Lung (tissue), 11 donors: ENCODE measurements at regions not wholly inside any gene's neighbourhood (a gene's known extent, or its start where the extent isn't known, plus 50 kb on each side); places are given as distances from the start of the nearest gene placed in this dataset.
A peak's percentile ranks its signal among the peaks of the same experiment; 100 is the strongest.

Experiments
- ATAC-seq: fragments of 200-7000 bp; cut with Tn5 transposase; one replicate; pipeline ENCODE4 v1.9.1; 2020; ENCODE audit warnings: moderate number of reproducible peaks; ENCODE audit not compliant: insufficient read depth, low FRiP score
- DNase-seq, 3 donors: peaks; one replicate each; pipeline ENCODE4 v3.0.0-alpha.2; 2013 to 2017
- H3K27ac ChIP-seq, 2 donors: one replicate each; pipeline ENCODE4 v1.5.1; 2013; ENCODE audit warnings: mild to moderate bottlenecking in 2 of 2, moderate library complexity in 2 of 2, control low read depth in 1 of 2, inconsistent platforms in 1 of 2, low read depth in 1 of 2, low read length in 1 of 2
- H3K27me3 ChIP-seq, 3 donors: one replicate each; pipeline ENCODE4 v1.5.1; 2013; ENCODE audit warnings: low read length in 2 of 3; ENCODE audit not compliant: control insufficient read depth in 3 of 3, insufficient read depth in 3 of 3
- H3K36me3 ChIP-seq, 4 donors: one replicate each; pipeline ENCODE4 v1.5.1; 2013; ENCODE audit warnings: low read length in 4 of 4, mild to moderate bottlenecking in 1 of 4, moderate library complexity in 1 of 4; ENCODE audit not compliant: control insufficient read depth in 4 of 4, insufficient read depth in 4 of 4
- H3K4me1 ChIP-seq, 5 donors: one replicate each; pipeline ENCODE4 v1.5.1; 2013; ENCODE audit warnings: low read length in 5 of 5, mild to moderate bottlenecking in 2 of 5, moderate library complexity in 1 of 5; ENCODE audit not compliant: control insufficient read depth in 5 of 5, insufficient read depth in 5 of 5
- H3K4me3 ChIP-seq: one replicate; pipeline ENCODE4 v1.5.1; 2013; ENCODE audit warnings: mild to moderate bottlenecking, control low read depth, moderate library complexity
- H3K9ac ChIP-seq, 2 donors: one replicate each; pipeline ENCODE4 v1.5.1; 2013; ENCODE audit warnings: low read length in 2 of 2, control low read depth in 1 of 2; ENCODE audit not compliant: insufficient read depth in 1 of 2
- H3K9me3 ChIP-seq, 4 donors: one replicate each; pipeline ENCODE4 v1.5.1; 2013; ENCODE audit warnings: low read length in 3 of 4, mild to moderate bottlenecking in 1 of 4, moderate library complexity in 1 of 4; ENCODE audit not compliant: control insufficient read depth in 4 of 4, insufficient read depth in 3 of 4
- WGBS, 2 donors: extraction: QIAGEN DNeasy Blood & Tissue Kit; methylation state at CpG; one replicate each; pipeline ENCODE4 v1.1.7; 2013; 5-methylcytosine and 5-hydroxymethylcytosine counted together
- TF ChIP-seq, protein P1 (sequence below): IDR thresholded peaks from 2 replicates; pipeline ENCODE4 v1.5.1; 2012; ENCODE audit warnings: mild to moderate bottlenecking; ENCODE audit errors: control extremely low read depth, extremely low read depth
- donor health status: control.
- donor health status: control.
- donor health status: Bipolar disorder and iron deficiency.
- donor health status: healthy.
- donor health status: DM: yes; HTN: yes; CAD: no.

DNA sequence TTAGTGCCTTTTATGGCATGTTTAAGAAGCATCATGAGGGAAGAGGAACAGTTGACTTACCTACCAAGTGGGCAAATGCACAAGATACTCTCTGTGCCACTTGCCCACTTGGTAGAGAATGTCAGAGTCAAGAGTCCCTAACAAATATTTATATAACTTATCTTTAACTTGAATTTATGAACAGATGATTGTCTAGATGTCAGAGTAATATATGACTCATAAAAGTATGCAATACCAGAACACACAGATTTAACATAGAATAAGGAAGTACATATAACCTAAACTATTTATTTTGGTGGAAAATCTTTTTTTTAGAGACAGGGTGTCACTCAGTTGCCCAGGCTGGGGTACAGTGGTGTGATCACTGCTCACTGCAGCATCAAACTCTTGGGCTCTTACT, 130.0 kb upstream of the NANOGP8 start:
- Histone ChIP-seq H3K9me3 (no peaks in the 10 kb centered on the region), H3K36me3 (peaks cover 0 to 1% (median 0%) of the 10 kb centered on the region in 4 donors), H3K27ac (no peak overlapping the region), H3K4me1 (peaks cover 0 to 12% (median 0%) of the 10 kb centered on the region in 5 donors), H3K9ac (no peak overlapping the region), H3K27me3 (peaks cover 0 to 12% (median 0%) of the 10 kb centered on the region in 3 donors), H3K4me3 (no peak overlapping the region)
- TF ChIP-seq, protein P1, sequence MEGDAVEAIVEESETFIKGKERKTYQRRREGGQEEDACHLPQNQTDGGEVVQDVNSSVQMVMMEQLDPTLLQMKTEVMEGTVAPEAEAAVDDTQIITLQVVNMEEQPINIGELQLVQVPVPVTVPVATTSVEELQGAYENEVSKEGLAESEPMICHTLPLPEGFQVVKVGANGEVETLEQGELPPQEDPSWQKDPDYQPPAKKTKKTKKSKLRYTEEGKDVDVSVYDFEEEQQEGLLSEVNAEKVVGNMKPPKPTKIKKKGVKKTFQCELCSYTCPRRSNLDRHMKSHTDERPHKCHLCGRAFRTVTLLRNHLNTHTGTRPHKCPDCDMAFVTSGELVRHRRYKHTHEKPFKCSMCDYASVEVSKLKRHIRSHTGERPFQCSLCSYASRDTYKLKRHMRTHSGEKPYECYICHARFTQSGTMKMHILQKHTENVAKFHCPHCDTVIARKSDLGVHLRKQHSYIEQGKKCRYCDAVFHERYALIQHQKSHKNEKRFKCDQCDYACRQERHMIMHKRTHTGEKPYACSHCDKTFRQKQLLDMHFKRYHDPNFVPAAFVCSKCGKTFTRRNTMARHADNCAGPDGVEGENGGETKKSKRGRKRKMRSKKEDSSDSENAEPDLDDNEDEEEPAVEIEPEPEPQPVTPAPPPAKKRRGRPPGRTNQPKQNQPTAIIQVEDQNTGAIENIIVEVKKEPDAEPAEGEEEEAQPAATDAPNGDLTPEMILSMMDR, result no peak
- no peak for DNase-seq
- no peak for ATAC-seq

DNA sequence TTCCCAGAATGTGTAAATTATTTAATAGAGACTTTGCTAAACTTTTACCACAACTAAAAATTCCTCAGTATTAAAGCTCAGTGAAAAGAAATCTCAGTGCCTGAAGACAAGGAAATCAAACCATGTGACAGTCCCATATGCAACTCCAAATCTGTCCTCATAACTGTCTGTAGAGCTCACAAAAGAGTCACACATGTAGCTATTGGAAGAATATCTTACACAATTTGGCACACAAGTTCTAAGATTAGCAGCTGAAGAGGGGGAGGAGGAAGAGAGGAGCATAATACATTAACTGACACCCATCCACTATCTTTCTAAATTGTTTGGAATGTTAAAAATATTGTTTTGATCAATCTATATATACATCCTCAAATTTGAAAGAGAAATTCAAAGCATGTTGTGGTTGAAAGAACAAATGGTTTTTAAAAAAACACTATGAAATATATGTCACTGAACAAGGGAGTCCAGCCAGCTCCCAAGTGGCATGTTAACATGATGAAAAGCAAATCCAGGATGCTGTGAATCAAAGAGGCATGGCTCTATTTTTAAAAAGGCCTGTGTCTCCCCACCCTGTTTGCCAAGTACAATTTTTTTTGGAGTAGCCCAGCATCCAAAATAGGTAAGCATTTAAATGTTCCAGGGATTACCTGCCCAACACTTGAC, 126.3 kb upstream of the NANOGP8 start:
- Histone ChIP-seq H3K36me3 (peaks cover 0 to 1% (median 0%) of the 10 kb centered on the region in 4 donors), H3K9ac (no peak overlapping the region), H3K9me3 (no peaks in the 10 kb centered on the region), H3K27ac (no peak overlapping the region), H3K4me3 (no peak overlapping the region), H3K4me1 (peaks cover 0 to 8% (median 0%) of the 10 kb centered on the region in 5 donors), H3K27me3 (no peaks in the 10 kb centered on the region)
- no peak for ATAC-seq
- TF ChIP-seq, protein P1, result no peak
- peak in 1 of 3 donors; percentile 41 for DNase-seq

DNA sequence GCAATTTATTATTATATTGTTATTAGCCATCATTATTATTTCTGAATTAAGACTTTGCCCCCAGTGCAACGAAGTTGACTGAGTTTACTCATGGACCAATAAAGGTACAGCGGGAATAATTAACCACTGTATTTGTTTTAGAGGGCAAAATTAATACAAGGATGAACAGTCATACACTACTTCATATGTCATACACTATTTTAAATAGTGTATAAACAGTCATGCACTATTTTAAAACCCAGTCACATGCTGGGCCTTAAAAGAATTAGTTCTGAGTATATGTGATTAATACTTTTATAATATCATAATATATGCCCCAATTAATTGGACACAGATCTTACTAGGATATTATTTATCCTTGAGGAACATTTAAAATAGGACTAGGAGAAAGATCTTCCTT, 125.3 kb upstream of the NANOGP8 start:
- TF ChIP-seq, protein P1, result no peak
- H3K27ac ChIP-seq, result no peak overlapping the region
- no peaks in the 10 kb centered on the region for H3K27me3 ChIP-seq
- no peak overlapping the region for H3K4me3 ChIP-seq
- 48 to 49% methylated on average over 2 of the region's 2 CpGs for WGBS, 2 donors
- H3K9ac ChIP-seq, result no peak overlapping the region
- peaks cover 0 to 8% (median 0%) of the 10 kb centered on the region in 5 donors for H3K4me1 ChIP-seq
- no peak for ATAC-seq
- peaks cover 0 to 1% (median 0%) of the 10 kb centered on the region in 4 donors for H3K36me3 ChIP-seq
- H3K9me3 ChIP-seq, result no peaks in the 10 kb centered on the region
- DNase-seq, result no peak

DNA sequence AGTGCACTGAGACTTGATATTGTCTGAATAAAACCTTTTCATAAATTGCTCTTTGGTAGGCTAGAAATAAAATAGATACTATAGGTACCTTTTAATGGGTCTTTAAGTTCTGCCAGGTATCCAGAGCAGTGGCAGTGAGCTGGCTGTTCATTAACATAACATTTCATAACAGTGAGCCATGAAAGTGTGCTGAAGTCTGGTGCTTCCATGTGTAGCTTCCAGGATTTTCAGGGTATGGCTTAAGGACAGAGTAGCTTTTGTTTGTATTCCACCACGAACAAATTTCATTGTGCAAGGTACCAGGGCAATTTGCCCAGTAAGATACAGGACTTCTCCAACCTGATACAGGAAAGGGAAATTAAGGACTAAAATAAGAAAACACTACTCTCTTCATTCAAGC, 124.7 kb upstream of the NANOGP8 start:
- Histone ChIP-seq H3K27me3 (no peaks in the 10 kb centered on the region), H3K27ac (no peak overlapping the region), H3K4me1 (peaks cover 0 to 8% (median 0%) of the 10 kb centered on the region in 5 donors), H3K36me3 (peaks cover 0 to 1% (median 0%) of the 10 kb centered on the region in 4 donors), H3K4me3 (no peak overlapping the region), H3K9me3 (no peaks in the 10 kb centered on the region), H3K9ac (no peak overlapping the region)
- DNase-seq, result no peak
- TF ChIP-seq, protein P1, result no peak
- 42 to 56% methylated on average over 1 of the region's 1 CpG for WGBS, 2 donors
- no peak for ATAC-seq
